NCI-H345 treated with DMSO at 0.1 percent for 48 hours (cell line): ENCODE measurements at regions not wholly inside any gene's neighbourhood (a gene's known extent, or its start where the extent isn't known, plus 50 kb on each side); places are given as distances from the start of the nearest gene placed in this dataset.

Experiments used
- DNase-seq: peaks from one replicate; lab custom pipeline; 2025; ENCODE audit not compliant: unreplicated experiment; lab: John Stamatoyannopoulos, UW

- peak; percentile 7 for DNase-seq
Measured at GRCh38 chr11:88231894-88232482, 56.7 kb upstream of the RAB38 start.

DNA sequence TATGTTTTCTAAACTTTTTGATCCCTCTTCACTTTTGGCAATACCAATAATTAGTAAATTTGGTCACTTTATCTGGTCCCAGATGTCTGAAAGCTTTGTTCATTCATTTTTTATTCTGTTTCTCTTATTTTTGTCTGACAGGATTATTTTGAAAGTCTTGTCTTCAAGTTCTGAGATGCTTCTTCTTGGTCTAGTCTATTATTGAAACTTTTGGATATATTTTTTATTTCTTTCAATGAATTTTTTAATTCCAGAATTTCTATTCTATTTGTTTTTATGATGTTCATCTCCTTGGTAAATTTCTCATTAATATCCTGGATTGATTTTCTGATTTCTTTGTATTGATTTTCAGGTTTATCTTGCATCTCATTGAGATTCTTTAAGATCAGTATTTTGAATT is 54.1 kb upstream of the RAB38 start:
- no peak for DNase-seq
